IPS-20b (cell line): ENCODE measurements at regions not wholly inside any gene's neighbourhood (a gene's known extent, or its start where the extent isn't known, plus 50 kb on each side); places are given as distances from the start of the nearest gene placed in this dataset.

Source experiments
- H3K27ac ChIP-seq: one replicate; pipeline ENCODE4 v1.5.1; 2013; ENCODE audit warnings: low read length
- H3K27me3 ChIP-seq: 2 replicates; pipeline ENCODE4 v1.6.1; 2013; ENCODE audit warnings: mild to moderate bottlenecking, low read length, inconsistent platforms; ENCODE audit not compliant: insufficient read depth
- H3K36me3 ChIP-seq: 2 replicates; pipeline ENCODE4 v1.6.1; 2013; ENCODE audit warnings: low read depth, mild to moderate bottlenecking, inconsistent platforms, low read length, moderate library complexity; ENCODE audit not compliant: insufficient read depth
- H3K4me1 ChIP-seq: 2 replicates; pipeline ENCODE4 v1.6.1; 2013; ENCODE audit warnings: mild to moderate bottlenecking, control low read depth, inconsistent platforms, low read length, moderate library complexity; ENCODE audit not compliant: insufficient read depth
- H3K4me3 ChIP-seq: 2 replicates; pipeline ENCODE4 v1.5.1; 2013; ENCODE audit warnings: mild to moderate bottlenecking, low read length, inconsistent platforms
- H3K9ac ChIP-seq: 2 replicates; pipeline ENCODE4 v1.6.1; 2013; ENCODE audit warnings: low read depth, mild to moderate bottlenecking, inconsistent platforms, low read length, moderate library complexity
- H3K9me3 ChIP-seq: 2 replicates; pipeline ENCODE4 v1.6.1; 2013; ENCODE audit warnings: mild to moderate bottlenecking, low read depth, low read length, inconsistent platforms; ENCODE audit not compliant: insufficient read depth

- Histone ChIP-seq H3K36me3 (no peaks in the 10 kb centered on the region), H3K9ac (no peak overlapping the region), H3K27me3 (no peaks in the 10 kb centered on the region), H3K4me3 (no peak overlapping the region), H3K4me1 (no peaks in the 10 kb centered on the region), H3K27ac (no peak overlapping the region), H3K9me3 (no peaks in the 10 kb centered on the region)
These were observed 189.7 kb upstream of the ZBTB20 start for GRCh38 chr3:115336836-115337235.

DNA sequence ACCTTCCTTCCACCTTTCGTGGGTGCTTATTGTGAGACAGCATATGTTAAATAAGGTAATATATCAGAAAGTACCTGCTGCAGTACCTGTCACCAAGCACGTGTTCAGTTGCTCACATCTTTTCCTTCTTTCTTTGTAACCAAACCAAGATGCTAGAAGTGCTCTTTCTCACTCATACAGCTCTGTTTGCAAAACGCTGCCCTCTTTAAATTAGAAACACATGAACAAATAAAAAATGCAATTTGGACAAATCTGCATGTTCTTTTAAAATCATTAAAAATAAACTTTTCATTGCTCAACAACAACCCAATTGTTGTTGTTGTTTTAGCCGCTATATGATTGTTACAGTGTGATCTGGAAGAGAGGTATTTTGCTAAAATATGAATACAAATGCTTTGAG lies 193.5 kb upstream of the ZBTB20 start:
- H3K9me3 ChIP-seq: no peaks in the 10 kb centered on the region
- H3K27ac ChIP-seq: no peak overlapping the region
- H3K4me3 ChIP-seq: no peak overlapping the region
- H3K36me3 ChIP-seq: no peaks in the 10 kb centered on the region
- no peaks in the 10 kb centered on the region for H3K4me1 ChIP-seq
- H3K27me3 ChIP-seq: no peaks in the 10 kb centered on the region
- H3K9ac ChIP-seq: no peak overlapping the region

DNA sequence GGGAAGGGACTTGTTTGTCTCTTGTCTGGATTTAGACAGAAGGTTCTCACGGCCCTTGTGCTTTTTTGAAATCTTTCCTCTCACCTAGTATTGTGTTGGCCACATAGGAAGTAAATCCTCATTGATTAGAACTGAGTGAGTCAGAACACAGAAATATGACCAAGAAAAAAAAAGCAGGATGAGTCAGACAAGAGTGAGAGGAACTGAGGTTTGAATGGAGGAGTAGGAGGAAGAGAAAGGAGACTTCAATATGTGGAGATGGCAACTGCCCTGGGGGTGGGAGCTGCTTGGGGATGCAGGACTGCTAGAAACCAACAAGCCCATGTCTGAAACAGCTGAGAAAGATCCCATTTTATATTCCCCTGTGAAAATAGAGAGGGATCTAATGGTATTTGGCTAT lies 194.1 kb upstream of the ZBTB20 start:
- no peaks in the 10 kb centered on the region for H3K4me1 ChIP-seq
- no peaks in the 10 kb centered on the region for H3K36me3 ChIP-seq
- H3K9ac ChIP-seq: no peak overlapping the region
- H3K4me3 ChIP-seq: no peak overlapping the region
- H3K27ac ChIP-seq: no peak overlapping the region
- no peaks in the 10 kb centered on the region for H3K27me3 ChIP-seq
- no peaks in the 10 kb centered on the region for H3K9me3 ChIP-seq

GRCh38 chr3:115347737-115348136 lies 200.6 kb upstream of the ZBTB20 start:
- no peaks in the 10 kb centered on the region for H3K36me3 ChIP-seq
- H3K4me3 ChIP-seq: no peak overlapping the region
- no peaks in the 10 kb centered on the region for H3K9me3 ChIP-seq
- peaks cover 6% of the 10 kb centered on the region; the same call in 1 of the 2 replicates for H3K4me1 ChIP-seq
- H3K27ac ChIP-seq: no peak overlapping the region
- no peak overlapping the region for H3K9ac ChIP-seq
- no peaks in the 10 kb centered on the region for H3K27me3 ChIP-seq

DNA sequence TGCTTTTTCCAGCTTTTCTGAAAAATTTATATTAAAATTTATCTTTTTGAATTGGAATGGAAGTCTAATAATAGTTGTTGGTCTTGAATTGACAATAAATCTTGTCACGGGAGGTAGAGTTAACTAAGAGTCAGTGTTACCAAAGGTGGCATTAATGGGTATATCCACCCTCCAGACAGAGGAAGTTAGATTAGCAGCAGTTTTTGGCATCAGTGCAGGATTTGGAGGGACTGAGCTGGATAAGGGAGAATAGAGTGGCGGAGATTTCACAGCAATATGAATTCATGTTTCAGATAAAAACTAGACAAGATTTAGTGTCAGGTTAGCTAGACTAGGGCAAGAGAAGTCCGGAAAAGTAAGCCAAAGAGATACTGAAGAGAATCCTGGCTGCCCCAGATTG lies 201.3 kb upstream of the ZBTB20 start:
- Histone ChIP-seq H3K9me3 (no peaks in the 10 kb centered on the region), H3K27ac (no peak overlapping the region)

DNA sequence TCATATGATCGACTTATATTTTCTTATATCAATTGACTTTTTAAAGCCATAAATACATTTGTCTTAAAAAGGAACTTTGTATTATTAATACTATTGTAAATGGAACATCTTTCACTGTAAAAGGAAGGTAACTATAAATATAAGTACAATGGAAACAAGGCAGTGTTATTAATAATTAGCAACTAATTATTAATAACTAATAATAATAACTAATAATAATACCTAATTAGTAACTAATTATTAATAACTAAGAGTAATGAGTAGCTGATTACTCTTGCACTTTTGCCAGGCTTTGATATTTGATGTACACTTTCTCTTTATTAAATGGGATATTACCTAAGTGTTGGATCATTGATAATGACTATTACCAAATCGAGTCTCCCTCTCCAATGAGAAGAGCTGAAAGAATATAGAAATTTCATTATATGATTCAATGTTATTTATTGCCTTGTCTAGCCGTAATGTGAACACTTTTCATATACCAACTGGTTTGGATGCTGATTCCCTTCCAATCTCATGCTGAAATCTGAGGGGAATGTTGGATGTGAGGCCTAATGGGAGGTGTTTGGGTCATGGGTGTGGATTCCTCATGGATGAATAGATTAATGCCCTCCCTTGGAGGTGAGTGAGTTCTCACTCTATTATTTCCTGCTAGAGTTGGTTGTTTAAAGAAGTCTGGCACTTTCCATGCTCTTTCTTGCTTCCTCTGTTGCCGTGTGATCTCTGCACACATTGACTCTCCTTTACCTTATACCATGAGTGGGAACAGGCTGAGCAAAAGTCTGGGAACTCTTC lies 202.1 kb upstream of the ZBTB20 start:
- no peak overlapping the region for H3K27ac ChIP-seq
- no peak overlapping the region for H3K9ac ChIP-seq
- no peaks in the 10 kb centered on the region for H3K36me3 ChIP-seq
- no peak overlapping the region for H3K4me3 ChIP-seq
- no peaks in the 10 kb centered on the region for H3K27me3 ChIP-seq
- peaks cover 6% of the 10 kb centered on the region; the same call in 1 of the 2 replicates for H3K4me1 ChIP-seq
- H3K9me3 ChIP-seq: no peaks in the 10 kb centered on the region

More for the DNA sequence above, 201.3 kb upstream of the ZBTB20 start:
- Histone ChIP-seq H3K4me1 (peaks cover 6% of the 10 kb centered on the region; the same call in 1 of the 2 replicates), H3K27me3 (no peaks in the 10 kb centered on the region), H3K36me3 (no peaks in the 10 kb centered on the region), H3K9ac (no peak overlapping the region), H3K4me3 (no peak overlapping the region)

DNA sequence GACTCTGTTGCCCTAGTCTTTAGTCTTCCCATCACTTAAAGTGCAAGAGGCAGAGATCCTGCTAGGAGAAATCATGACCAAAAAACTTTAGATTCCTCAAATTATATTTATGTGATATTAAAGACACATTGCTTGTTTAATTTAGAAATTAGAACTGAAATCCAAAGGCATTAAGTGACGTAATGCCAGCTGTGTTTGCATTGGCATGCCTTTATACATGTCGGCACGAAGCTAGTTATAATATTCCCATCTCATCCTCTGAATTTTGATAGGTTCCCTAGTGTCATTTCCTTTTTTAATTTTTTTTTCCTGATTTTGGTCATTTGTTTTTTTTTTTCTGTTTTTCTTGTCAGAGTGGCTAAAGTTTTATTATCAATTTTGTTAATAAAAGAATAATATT lies 203.5 kb upstream of the ZBTB20 start:
- Histone ChIP-seq H3K9ac (no peak overlapping the region), H3K9me3 (no peaks in the 10 kb centered on the region), H3K27me3 (no peaks in the 10 kb centered on the region), H3K4me3 (no peak overlapping the region), H3K27ac (no peak overlapping the region), H3K36me3 (no peaks in the 10 kb centered on the region), H3K4me1 (peaks cover 6% of the 10 kb centered on the region; the same call in 1 of the 2 replicates)

- Histone ChIP-seq H3K9ac (no peak overlapping the region), H3K27ac (no peak overlapping the region), H3K4me1 (peaks cover 6% of the 10 kb centered on the region; the same call in 1 of the 2 replicates), H3K9me3 (no peaks in the 10 kb centered on the region), H3K4me3 (no peak overlapping the region), H3K36me3 (no peaks in the 10 kb centered on the region), H3K27me3 (no peaks in the 10 kb centered on the region)
These were observed 204.1 kb upstream of the ZBTB20 start for GRCh38 chr3:115351193-115351592.

DNA sequence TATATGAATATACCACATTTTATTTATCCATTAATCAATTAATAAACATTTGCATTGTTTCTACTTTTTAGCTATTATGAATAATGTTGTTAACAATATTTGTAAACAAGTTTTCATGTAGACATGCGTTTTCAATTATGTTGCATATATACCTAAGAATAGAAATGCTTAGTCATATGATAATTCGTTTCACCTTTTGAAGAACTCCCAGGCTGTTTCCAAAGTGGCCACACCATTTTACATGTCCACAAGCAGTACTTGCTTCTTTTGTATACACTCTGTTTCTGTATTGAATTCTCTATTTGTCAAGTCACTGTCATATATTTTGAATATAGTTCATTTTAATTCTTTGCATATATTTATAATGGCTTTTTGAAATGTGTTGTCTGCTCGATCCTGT lies 206.9 kb upstream of the ZBTB20 start:
- Histone ChIP-seq H3K4me3 (no peak overlapping the region), H3K9me3 (no peaks in the 10 kb centered on the region), H3K9ac (no peak overlapping the region), H3K27ac (no peak overlapping the region), H3K36me3 (no peaks in the 10 kb centered on the region), H3K4me1 (peaks cover 3% of the 10 kb centered on the region; the same call in 1 of the 2 replicates), H3K27me3 (no peaks in the 10 kb centered on the region)

- H3K9me3 ChIP-seq: no peaks in the 10 kb centered on the region
- no peak overlapping the region for H3K27ac ChIP-seq
- no peak overlapping the region for H3K4me3 ChIP-seq
- no peak overlapping the region for H3K9ac ChIP-seq
- H3K27me3 ChIP-seq: no peaks in the 10 kb centered on the region
- H3K36me3 ChIP-seq: no peaks in the 10 kb centered on the region
- H3K4me1 ChIP-seq: peaks cover 4% of the 10 kb centered on the region; the same call in 1 of the 2 replicates
These were observed 210.4 kb upstream of the ZBTB20 start for GRCh38 chr3:115357456-115357855.

DNA sequence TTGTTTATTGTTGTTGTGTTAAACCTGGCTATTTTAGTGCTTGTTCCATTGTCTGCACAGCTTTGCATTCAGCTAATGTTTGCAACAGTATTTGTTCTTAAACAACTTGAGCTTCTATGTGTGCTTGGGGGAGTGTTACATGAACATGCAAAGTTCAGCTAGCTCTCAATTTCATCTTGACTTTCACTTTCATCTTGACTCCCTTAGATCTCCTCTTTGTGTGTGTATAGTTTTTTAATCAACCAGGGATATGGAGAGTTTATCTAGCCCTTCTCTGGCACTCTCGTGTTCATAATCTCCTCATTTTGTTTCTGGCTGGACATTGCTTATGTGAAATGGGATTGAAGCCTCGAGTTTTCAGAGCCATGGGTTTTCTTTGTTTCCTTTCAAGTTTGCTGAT lies 212.4 kb upstream of the ZBTB20 start:
- no peak overlapping the region for H3K9ac ChIP-seq
- H3K4me3 ChIP-seq: no peak overlapping the region
- no peaks in the 10 kb centered on the region for H3K36me3 ChIP-seq
- peaks cover 4% of the 10 kb centered on the region; the same call in 1 of the 2 replicates for H3K4me1 ChIP-seq
- H3K9me3 ChIP-seq: no peaks in the 10 kb centered on the region
- no peaks in the 10 kb centered on the region for H3K27me3 ChIP-seq
- H3K27ac ChIP-seq: no peak overlapping the region

- H3K27me3 ChIP-seq: no peaks in the 10 kb centered on the region
- peaks cover 4% of the 10 kb centered on the region; the same call in 1 of the 2 replicates for H3K4me1 ChIP-seq
- H3K27ac ChIP-seq: no peak overlapping the region
- no peak overlapping the region for H3K4me3 ChIP-seq
- H3K36me3 ChIP-seq: no peaks in the 10 kb centered on the region
- H3K9me3 ChIP-seq: no peaks in the 10 kb centered on the region
- no peak overlapping the region for H3K9ac ChIP-seq
These were observed 214.7 kb upstream of the ZBTB20 start for GRCh38 chr3:115361806-115362205.
